ENCODE measurements at regions not wholly inside any gene's neighbourhood (a gene's known extent, or its start where the extent isn't known, plus 50 kb on each side); places are given as distances from the start of the nearest gene placed in this dataset.

- TF ChIP-seq CTCF (conservative IDR thresholded peaks at IDR 0.05; ENCODE audit: low read depth in 2 of 2) (no peak), POLR2AphosphoS5 (IDR thresholded peaks at IDR 0.05; ENCODE audit: low read depth) (no peak), EZH2phosphoT487 (IDR thresholded peaks at IDR 0.05; ENCODE audit: unreplicated experiment) (no peak), EZH2 (IDR thresholded peaks at IDR 0.05; ENCODE audit: low read depth, unreplicated experiment) (no peak), CREB1 (CRISPR knock-in tag; IDR thresholded peaks at IDR 0.05; ENCODE audit: low read depth) (no peak), JUNB (IDR thresholded peaks at IDR 0.05; ENCODE audit: unreplicated experiment) (no peak), REST (IDR thresholded peaks at IDR 0.05; ENCODE audit: unreplicated experiment) (no peak), ZNF462 (CRISPR knock-in tag; IDR thresholded peaks at IDR 0.05) (no peak), ETS1 (IDR thresholded peaks at IDR 0.05) (no peak), STAT1 (IDR thresholded peaks at IDR 0.05; ENCODE audit: unreplicated experiment) (no peak)
Observed at GRCh38 chr4:94039226-94039625, 168.4 kb upstream of the SMARCAD1 start.

Measured in GM23338 (cell line).